H9 (cell line): ENCODE measurements at regions not wholly inside any gene's neighbourhood (a gene's known extent, or its start where the extent isn't known, plus 50 kb on each side); places are given as distances from the start of the nearest gene placed in this dataset.

Experiments used
- DNase-seq: peaks from one replicate; pipeline ENCODE4 v3.0.0-alpha.2; 2017
- H2AFZ ChIP-seq: one replicate; pipeline ENCODE4 v1.6.1; 2013; ENCODE audit warnings: mild to moderate bottlenecking, low read length, control low read depth, moderate library complexity
- H2AK5ac ChIP-seq: 2 replicates; pipeline ENCODE4 v1.6.1; 2013; ENCODE audit warnings: low read length, control low read depth, mixed read lengths; ENCODE audit not compliant: insufficient read length
- H2BK120ac ChIP-seq: one replicate; pipeline ENCODE4 v1.6.1; 2013; ENCODE audit warnings: low read depth, mild to moderate bottlenecking, low read length, control low read depth, inconsistent platforms; ENCODE audit not compliant: poor library complexity, severe bottlenecking
- H2BK12ac ChIP-seq: 2 replicates; pipeline ENCODE4 v1.6.1; 2013; ENCODE audit warnings: low read length, control low read depth, mixed read lengths, low read depth; ENCODE audit not compliant: insufficient read length
- H2BK15ac ChIP-seq: 2 replicates; pipeline ENCODE4 v1.6.1; 2013; ENCODE audit warnings: low read depth, low read length, control low read depth
- H2BK20ac ChIP-seq: one replicate; pipeline ENCODE4 v1.6.1; 2013; ENCODE audit warnings: low read depth, mild to moderate bottlenecking, low read length, control low read depth, inconsistent platforms; ENCODE audit not compliant: poor library complexity, severe bottlenecking
- H2BK5ac ChIP-seq: 2 replicates; pipeline ENCODE4 v1.6.1; 2013; ENCODE audit warnings: low read length, control low read depth, mixed read lengths; ENCODE audit not compliant: insufficient read length
- H3K14ac ChIP-seq: 2 replicates; pipeline ENCODE4 v1.6.1; 2013; ENCODE audit warnings: low read length, control low read depth; ENCODE audit not compliant: insufficient read depth
- H3K18ac ChIP-seq: 2 replicates; pipeline ENCODE4 v1.6.1; 2013; ENCODE audit warnings: low read depth, mild to moderate bottlenecking, mixed read lengths, low read length, control low read depth; ENCODE audit not compliant: insufficient read length
- H3K23ac ChIP-seq: 2 replicates; pipeline ENCODE4 v1.6.1; 2013; ENCODE audit warnings: low read length, control low read depth, mixed read lengths, low read depth; ENCODE audit not compliant: insufficient read length
- H3K23me2 ChIP-seq: 2 replicates; pipeline ENCODE4 v1.6.1; 2013; ENCODE audit warnings: low read depth, mild to moderate bottlenecking, mixed read lengths, low read length, control low read depth; ENCODE audit not compliant: insufficient read length, poor library complexity, severe bottlenecking
- H3K27ac ChIP-seq: 2 replicates; pipeline ENCODE4 v1.5.1; 2013; ENCODE audit warnings: low read length, control low read depth, mixed read lengths, low read depth; ENCODE audit not compliant: insufficient read length
- H3K27me3 ChIP-seq: 2 replicates; pipeline ENCODE4 v1.6.1; 2013; ENCODE audit warnings: low read length, control low read depth, inconsistent platforms; ENCODE audit not compliant: insufficient read depth
- H3K4ac ChIP-seq: 2 replicates; pipeline ENCODE4 v1.6.1; 2013; ENCODE audit warnings: low read depth, mild to moderate bottlenecking, control low read depth, inconsistent platforms, low read length, moderate library complexity
- H3K4me1 ChIP-seq: 2 replicates; pipeline ENCODE4 v1.6.1; 2013; ENCODE audit warnings: low read length, control low read depth, inconsistent platforms; ENCODE audit not compliant: insufficient read depth
- H3K4me2 ChIP-seq: 2 replicates; pipeline ENCODE4 v1.6.1; 2013; ENCODE audit warnings: low read length, control low read depth, mixed read lengths; ENCODE audit not compliant: insufficient read length, insufficient read depth
- H3K56ac ChIP-seq: 2 replicates; pipeline ENCODE4 v1.6.1; 2013; ENCODE audit warnings: low read depth, mild to moderate bottlenecking, mixed read lengths, low read length, control low read depth; ENCODE audit not compliant: insufficient read length
- H3K79me1 ChIP-seq: 2 replicates; pipeline ENCODE4 v1.6.1; 2013; ENCODE audit warnings: low read depth, mild to moderate bottlenecking, moderate library complexity, low read length, control low read depth, inconsistent platforms; ENCODE audit not compliant: insufficient read depth, poor library complexity, severe bottlenecking
- H3K79me2 ChIP-seq: 2 replicates; pipeline ENCODE4 v1.6.1; 2013; ENCODE audit warnings: low read length, control low read depth, inconsistent platforms; ENCODE audit not compliant: insufficient read depth
- H3K9ac ChIP-seq: 2 replicates; pipeline ENCODE4 v1.6.1; 2013; ENCODE audit warnings: low read length, control low read depth, mixed read lengths; ENCODE audit not compliant: insufficient read length; ENCODE audit errors: extremely low read depth
- H3K9me3 ChIP-seq: one replicate; pipeline ENCODE4 v1.6.1; 2013; ENCODE audit warnings: low read depth, low read length, inconsistent platforms; ENCODE audit not compliant: control insufficient read depth
- H3T11ph ChIP-seq: one replicate; pipeline ENCODE4 v1.6.1; 2013; ENCODE audit warnings: mild to moderate bottlenecking, low read length, control low read depth, inconsistent platforms
- H4K20me1 ChIP-seq: one replicate; pipeline ENCODE4 v1.6.1; 2013; ENCODE audit not compliant: control insufficient read depth, insufficient read length, insufficient read depth
- H4K5ac ChIP-seq: 2 replicates; pipeline ENCODE4 v1.6.1; 2013; ENCODE audit warnings: low read depth, mild to moderate bottlenecking, mixed read lengths, low read length, control low read depth; ENCODE audit not compliant: insufficient read length
- H4K8ac ChIP-seq: replicated peaks from 2 replicates; pipeline ENCODE4 v1.6.1; 2013; ENCODE audit warnings: low read length, control low read depth, mixed read lengths, low read depth; ENCODE audit not compliant: insufficient read length
- H4K91ac ChIP-seq: 2 replicates; pipeline ENCODE4 v1.6.1; 2013; ENCODE audit warnings: low read depth, mild to moderate bottlenecking, moderate library complexity, mixed read lengths, low read length, control low read depth; ENCODE audit not compliant: insufficient read length
- H3K27ac Mint-ChIP-seq, 3 experiments: 2 replicates in 2 of 3; 3 replicates in 1 of 3; pipeline ENCODE4 v1.8.0; 2020 to 2021; ENCODE audit warnings: mixed read lengths in 3 of 3, mild to moderate bottlenecking in 1 of 3, moderate library complexity in 1 of 3
- H3K27me3 Mint-ChIP-seq: 2 replicates; pipeline ENCODE4 v1.8.0; 2021; ENCODE audit warnings: low read depth, mild to moderate bottlenecking, moderate library complexity, mixed read lengths
- H3K36me3 Mint-ChIP-seq, 3 experiments: 2 replicates in 2 of 3; 3 replicates in 1 of 3; pipeline ENCODE4 v1.8.0; 2020 to 2021; ENCODE audit warnings: low read depth in 3 of 3, mixed read lengths in 3 of 3; ENCODE audit not compliant: insufficient read depth in 1 of 3
- H3K4me1 Mint-ChIP-seq, 2 experiments: 2 replicates each; pipeline ENCODE4 v1.8.0; 2020; ENCODE audit warnings: mixed read lengths in 2 of 2
- H3K4me3 Mint-ChIP-seq, 2 experiments: 2 replicates in 1 of 2; 3 replicates in 1 of 2; pipeline ENCODE4 v1.8.0; 2020 to 2021; ENCODE audit warnings: mild to moderate bottlenecking in 2 of 2, mixed read lengths in 2 of 2, moderate library complexity in 1 of 2
- H3K9me3 Mint-ChIP-seq, 2 experiments: 2 replicates in 1 of 2; 3 replicates in 1 of 2; pipeline ENCODE4 v1.8.0; 2020; ENCODE audit warnings: mild to moderate bottlenecking in 2 of 2, mixed read lengths in 2 of 2, moderate library complexity in 1 of 2
- CTCF ChIP-seq: fragments of 200-600 bp; sonication (generic); conservative IDR thresholded peaks from 3 replicates; pipeline ENCODE4 v1.8.0; 2021; ENCODE audit warnings: antibody characterized with exemption, mild to moderate bottlenecking
- WGBS: extraction: QIAGEN DNeasy Blood & Tissue Kit; methylation state at CpG from one replicate; pipeline ENCODE4 v1.1.7; 2013; ENCODE audit warnings: missing lambda C conversion rate, low lambda C conversion rate, mixed read lengths; ENCODE audit not compliant: insufficient read length; ENCODE audit errors: extremely low coverage; 5-methylcytosine and 5-hydroxymethylcytosine counted together

GRCh38 chr10:21057436-21057835 is 160.3 kb upstream of the NEBL start:
- Histone ChIP-seq H2BK120ac (no peak overlapping the region), H3K79me2 (no peaks in the 10 kb centered on the region), H2AFZ (no peak overlapping the region), H3K9ac (no peak overlapping the region), H3K18ac (no peak overlapping the region), H3K79me1 (no peaks in the 10 kb centered on the region), H4K8ac (no peak overlapping the region), H2BK15ac (no peak overlapping the region), H3K56ac (no peak overlapping the region), H2BK20ac (no peak overlapping the region), H3K27ac (no peak overlapping the region), H4K91ac (no peak overlapping the region), H3K4me2 (no peak overlapping the region), H3T11ph (no peak overlapping the region), H3K14ac (no peak overlapping the region), H3K23ac (no peak overlapping the region), H3K27me3 (no peaks in the 10 kb centered on the region), H4K5ac (no peak overlapping the region), H2BK5ac (no peak overlapping the region), H3K23me2 (no peaks in the 10 kb centered on the region), H2AK5ac (no peak overlapping the region), H3K4ac (no peak overlapping the region), H4K20me1 (no peaks in the 10 kb centered on the region), H3K9me3 (no peaks in the 10 kb centered on the region), H2BK12ac (no peak overlapping the region), H3K4me1 (no peaks in the 10 kb centered on the region)
- peaks cover 4% of the 10 kb centered on the region in 2 experiments; a peak in 4 of 5 replicates for H3K9me3 Mint-ChIP-seq
- peaks cover 0 to 6% (median 4%) of the 10 kb centered on the region in 3 experiments; a peak in 5 of 7 replicates for H3K36me3 Mint-ChIP-seq
- no peak for TF ChIP-seq CTCF
- peak overlapping the region in 1 of 3 experiments; percentile 29; a peak in 1 of 7 replicates for H3K27ac Mint-ChIP-seq
- WGBS: no CpG with 5 or more reads among the region's 8 CpGs
- H3K27me3 Mint-ChIP-seq: no peaks in the 10 kb centered on the region
- peaks cover 9 to 11% of the 10 kb centered on the region in 2 experiments; a peak in 3 of 4 replicates for H3K4me1 Mint-ChIP-seq
- DNase-seq: no peak
- no peak overlapping the region for H3K4me3 Mint-ChIP-seq
